ENCODE measurements at regions not wholly inside any gene's neighbourhood (a gene's known extent, or its start where the extent isn't known, plus 50 kb on each side); places are given as distances from the start of the nearest gene placed in this dataset.

DNA sequence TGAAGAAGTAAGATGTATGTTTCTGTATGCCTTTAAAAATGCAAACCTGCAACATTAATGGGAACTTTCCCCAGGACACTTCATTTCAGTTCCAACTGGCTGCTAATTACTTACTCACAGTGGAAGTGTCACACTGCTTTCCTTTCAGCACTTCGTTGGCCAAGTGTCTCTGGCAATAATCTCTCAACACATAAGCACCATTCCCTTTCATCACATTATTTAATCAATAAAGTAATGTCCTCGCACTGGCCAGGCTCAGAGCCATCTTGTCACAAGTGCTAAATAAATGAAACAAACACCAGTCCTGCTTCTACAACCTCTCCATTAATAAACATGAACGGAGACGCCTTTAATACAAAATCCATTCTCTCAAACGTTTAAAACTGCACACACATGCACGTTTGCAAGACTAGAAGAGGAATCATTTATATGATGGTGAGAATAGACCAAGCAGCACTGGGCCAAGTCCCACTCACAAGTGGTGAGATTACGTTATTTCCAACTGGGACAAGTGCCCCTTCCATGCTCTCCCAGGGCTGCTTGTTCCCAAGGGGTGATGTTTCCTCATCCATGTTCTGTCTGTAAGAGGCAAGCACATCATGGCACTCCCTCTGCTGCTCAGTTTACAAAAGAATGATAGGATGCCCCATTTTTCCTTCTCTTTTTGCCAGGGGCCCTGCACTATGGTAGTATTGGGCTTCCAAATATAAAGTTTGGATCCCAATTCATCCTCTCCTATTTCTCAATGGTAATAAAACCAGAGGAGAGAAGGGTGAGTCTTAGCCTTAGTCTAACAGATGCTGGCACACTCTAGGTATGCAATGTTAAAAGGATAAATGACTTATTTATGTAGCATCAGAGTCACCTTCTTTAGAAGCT, 56.8 kb upstream of the ETAA1 start:
- Histone ChIP-seq H3K4me1 (replicated peaks; ENCODE audit: insufficient read depth) (no peaks in the 10 kb centered on the region), H2AFZ (no peak overlapping the region), H3K4me3 (no peak overlapping the region), H3F3A (ENCODE audit: insufficient read depth, low read depth) (no peaks in the 10 kb centered on the region), H3K9me3 (ENCODE audit: insufficient read depth, low read depth) (peaks cover 4% of the 10 kb centered on the region; the same call in 1 of the 2 replicates), H3K36me3 (ENCODE audit: low read depth) (no peaks in the 10 kb centered on the region), H3K27me3 (ENCODE audit: insufficient read depth, low read depth) (no peaks in the 10 kb centered on the region), H3K4me2 (no peak overlapping the region), H3K27ac (no peak overlapping the region), H3K9me2 (ENCODE audit: insufficient read depth) (no peaks in the 10 kb centered on the region; the same call in 1 of the 2 replicates), H3K79me2 (ENCODE audit: low read depth) (no peaks in the 10 kb centered on the region), H4K20me1 (ENCODE audit: insufficient read depth) (no peaks in the 10 kb centered on the region)
- intact Hi-C loops (cut with micrococcal nuclease; ENCODE audit: unreplicated experiment), result no loop called here
- TF ChIP-seq, protein P1, sequence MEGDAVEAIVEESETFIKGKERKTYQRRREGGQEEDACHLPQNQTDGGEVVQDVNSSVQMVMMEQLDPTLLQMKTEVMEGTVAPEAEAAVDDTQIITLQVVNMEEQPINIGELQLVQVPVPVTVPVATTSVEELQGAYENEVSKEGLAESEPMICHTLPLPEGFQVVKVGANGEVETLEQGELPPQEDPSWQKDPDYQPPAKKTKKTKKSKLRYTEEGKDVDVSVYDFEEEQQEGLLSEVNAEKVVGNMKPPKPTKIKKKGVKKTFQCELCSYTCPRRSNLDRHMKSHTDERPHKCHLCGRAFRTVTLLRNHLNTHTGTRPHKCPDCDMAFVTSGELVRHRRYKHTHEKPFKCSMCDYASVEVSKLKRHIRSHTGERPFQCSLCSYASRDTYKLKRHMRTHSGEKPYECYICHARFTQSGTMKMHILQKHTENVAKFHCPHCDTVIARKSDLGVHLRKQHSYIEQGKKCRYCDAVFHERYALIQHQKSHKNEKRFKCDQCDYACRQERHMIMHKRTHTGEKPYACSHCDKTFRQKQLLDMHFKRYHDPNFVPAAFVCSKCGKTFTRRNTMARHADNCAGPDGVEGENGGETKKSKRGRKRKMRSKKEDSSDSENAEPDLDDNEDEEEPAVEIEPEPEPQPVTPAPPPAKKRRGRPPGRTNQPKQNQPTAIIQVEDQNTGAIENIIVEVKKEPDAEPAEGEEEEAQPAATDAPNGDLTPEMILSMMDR (conservative IDR thresholded peaks at IDR 0.05), result no peak
- no peak for TF ChIP-seq EZH2 (IDR thresholded peaks at IDR 0.05; ENCODE audit: low read depth)
- BruUV-seq (replicated peaks), result no TSS peak
- CTCF ChIA-PET, result no interaction called here
- DNase-seq, result no peak
- POLR2A ChIA-PET (ENCODE audit: unreplicated experiment), result no interaction called here

DNA sequence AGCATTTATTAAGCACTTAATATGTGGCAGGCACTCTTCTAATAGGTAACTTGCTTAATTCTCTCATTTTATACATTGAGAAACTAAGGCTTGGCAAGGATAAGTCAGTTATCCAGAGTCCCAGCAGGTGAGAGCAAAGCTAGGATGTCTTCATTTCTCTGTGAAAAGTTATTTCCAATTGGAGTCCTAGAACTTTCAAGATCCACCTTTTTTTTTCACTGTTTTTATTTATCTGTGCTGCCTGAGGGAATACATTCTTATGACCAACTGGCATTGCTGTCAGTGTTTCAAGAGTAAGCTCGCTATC, 56.2 kb upstream of the ETAA1 start:
- ChIA-PET CTCF (no interaction called here), POLR2A (ENCODE audit: unreplicated experiment) (no interaction called here)
- TF ChIP-seq EZH2 (IDR thresholded peaks at IDR 0.05; ENCODE audit: low read depth), result no peak
- TF ChIP-seq, protein P1 (conservative IDR thresholded peaks at IDR 0.05), result no peak
- no TSS peak for BruUV-seq (replicated peaks)
- no peaks in the 10 kb centered on the region; the same call in 1 of the 2 replicates for H3K9me2 ChIP-seq (ENCODE audit: insufficient read depth)
- no peak overlapping the region for H3K27ac ChIP-seq
- H3K9me3 ChIP-seq (ENCODE audit: insufficient read depth, low read depth), result peaks cover 4% of the 10 kb centered on the region; the same call in 1 of the 2 replicates
- no peaks in the 10 kb centered on the region for H3K27me3 ChIP-seq (ENCODE audit: insufficient read depth, low read depth)
- no peak for DNase-seq
- H3K36me3 ChIP-seq (ENCODE audit: low read depth), result no peaks in the 10 kb centered on the region
- no peak overlapping the region for H2AFZ ChIP-seq
- no peak overlapping the region for H3K4me2 ChIP-seq
- no peaks in the 10 kb centered on the region for H3F3A ChIP-seq (ENCODE audit: insufficient read depth, low read depth)
- H3K4me1 ChIP-seq (replicated peaks; ENCODE audit: insufficient read depth), result no peaks in the 10 kb centered on the region
- H3K79me2 ChIP-seq (ENCODE audit: low read depth), result no peaks in the 10 kb centered on the region
- no peaks in the 10 kb centered on the region for H4K20me1 ChIP-seq (ENCODE audit: insufficient read depth)
- no peak overlapping the region for H3K4me3 ChIP-seq
- intact Hi-C loops (cut with micrococcal nuclease; ENCODE audit: unreplicated experiment), result no loop called here

DNA sequence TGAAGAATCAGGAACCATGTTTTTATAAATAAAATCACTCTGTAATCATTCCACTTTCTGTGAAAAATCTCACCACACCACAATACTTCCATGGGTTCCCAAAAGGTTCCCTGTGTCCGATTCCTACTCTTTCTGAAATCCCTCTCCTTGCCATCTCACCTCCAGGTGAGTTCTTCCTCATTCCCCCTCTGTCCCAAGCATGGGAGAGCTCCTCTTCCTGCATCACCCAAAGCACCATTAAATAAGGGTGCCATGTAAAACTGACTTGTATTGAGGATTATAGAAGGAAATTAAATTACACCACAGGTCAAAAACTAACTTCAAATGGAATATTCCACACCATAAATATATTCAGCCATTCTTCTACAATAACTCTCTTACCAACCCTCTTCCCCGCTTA, 55.8 kb upstream of the ETAA1 start:
- POLR2A ChIA-PET (ENCODE audit: unreplicated experiment), result no interaction called here
- Histone ChIP-seq H3K79me2 (ENCODE audit: low read depth) (no peaks in the 10 kb centered on the region), H3K9me2 (ENCODE audit: insufficient read depth) (no peaks in the 10 kb centered on the region; the same call in 1 of the 2 replicates), H3K4me2 (no peak overlapping the region), H3K36me3 (ENCODE audit: low read depth) (no peaks in the 10 kb centered on the region), H3K4me1 (replicated peaks; ENCODE audit: insufficient read depth) (no peaks in the 10 kb centered on the region), H3F3A (ENCODE audit: insufficient read depth, low read depth) (no peaks in the 10 kb centered on the region), H3K9me3 (ENCODE audit: insufficient read depth, low read depth) (peaks cover 4% of the 10 kb centered on the region; the same call in 1 of the 2 replicates), H3K4me3 (no peak overlapping the region), H4K20me1 (ENCODE audit: insufficient read depth) (no peaks in the 10 kb centered on the region), H3K27me3 (ENCODE audit: insufficient read depth, low read depth) (no peaks in the 10 kb centered on the region), H2AFZ (no peak overlapping the region), H3K27ac (no peak overlapping the region)
- BruUV-seq (replicated peaks), result no TSS peak
- intact Hi-C loops (cut with micrococcal nuclease; ENCODE audit: unreplicated experiment), result no loop called here
- TF ChIP-seq EZH2 (IDR thresholded peaks at IDR 0.05; ENCODE audit: low read depth), result no peak
- TF ChIP-seq, protein P1 (conservative IDR thresholded peaks at IDR 0.05), result no peak
- DNase-seq, result no peak
- CTCF ChIA-PET, result no interaction called here
